ENCODE measurements at regions not wholly inside any gene's neighbourhood (a gene's known extent, or its start where the extent isn't known, plus 50 kb on each side); places are given as distances from the start of the nearest gene placed in this dataset.
A peak's percentile ranks its signal among the peaks of the same experiment; 100 is the strongest.

GRCh38 chr9:113781381-113781780 lies 94.7 kb upstream of the ZNF618 start:
- no peak for DNase-seq (ENCODE audit: low read depth in 2 of 3, low spot score in 2 of 3)

DNA sequence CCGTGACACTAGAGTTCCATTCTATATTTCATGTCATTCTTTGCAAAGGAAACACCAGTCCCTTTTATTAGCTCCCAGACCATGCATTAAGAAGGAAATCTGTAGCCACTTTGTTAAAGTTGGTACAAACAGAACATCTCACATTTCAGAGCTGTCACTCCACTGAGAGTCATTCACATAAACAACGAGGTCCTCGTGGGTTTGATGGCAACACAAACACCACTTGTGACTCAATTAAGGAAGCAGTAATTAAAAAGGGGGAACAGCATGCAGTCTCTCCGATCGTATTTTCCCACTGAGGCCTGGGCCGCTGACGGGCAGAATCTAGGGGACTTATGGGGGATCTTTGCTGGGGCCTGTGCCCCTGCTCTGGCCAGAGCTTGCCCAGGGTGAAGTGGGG lies 94.2 kb upstream of the ZNF618 start:
- no peak for DNase-seq (ENCODE audit: low read depth in 2 of 3, low spot score in 2 of 3)

DNA sequence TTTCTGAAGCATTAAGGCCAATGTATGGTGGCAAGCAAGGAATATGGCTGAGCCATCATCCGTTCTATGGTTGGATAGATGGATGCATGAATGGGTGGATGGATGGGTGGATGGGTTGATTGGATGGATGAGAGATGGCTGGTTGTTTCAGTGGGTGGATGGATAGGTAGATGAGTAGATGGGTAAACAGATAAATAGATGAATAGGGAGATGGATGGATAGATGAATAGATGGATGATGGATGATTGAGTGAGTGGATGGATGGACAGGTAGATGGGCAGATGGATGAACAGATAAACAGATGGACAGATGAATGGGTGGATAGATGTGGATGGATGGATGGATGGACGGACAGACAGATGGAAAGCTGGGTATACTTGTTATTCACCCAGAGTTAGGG lies 92.6 kb upstream of the ZNF618 start:
- no peak for DNase-seq (ENCODE audit: low read depth in 2 of 3, low spot score in 2 of 3)

- DNase-seq (ENCODE audit: low read depth in 2 of 3, low spot score in 2 of 3): no peak
Observed at GRCh38 chr9:113785334-113785733, 90.8 kb upstream of the ZNF618 start.

GRCh38 chr9:113786071-113786470 lies 90.0 kb upstream of the ZNF618 start:
- DNase-seq (ENCODE audit: low read depth in 2 of 3, low spot score in 2 of 3): no peak

DNA sequence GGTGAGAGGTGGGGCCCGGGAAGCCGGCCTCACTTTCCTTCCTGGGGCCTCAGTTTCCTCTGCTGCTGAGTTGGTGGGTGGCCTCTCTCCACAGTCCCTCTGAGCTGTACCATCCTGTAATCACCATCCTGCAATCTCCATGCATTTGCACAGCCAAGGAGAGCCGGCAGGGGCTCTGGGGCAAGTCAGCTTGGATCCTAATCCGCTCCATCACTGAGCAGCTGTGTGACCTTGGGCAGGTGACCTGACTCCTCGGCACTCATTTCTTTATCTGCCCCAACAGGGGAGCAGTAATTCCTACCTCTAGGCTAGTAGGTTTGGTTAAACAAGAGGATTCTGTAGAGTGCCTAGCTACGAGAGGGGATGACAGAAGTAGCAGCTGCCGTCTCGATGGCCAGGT lies 88.2 kb upstream of the ZNF618 start:
- DNase-seq (ENCODE audit: low read depth in 2 of 3, low spot score in 2 of 3): no peak

DNA sequence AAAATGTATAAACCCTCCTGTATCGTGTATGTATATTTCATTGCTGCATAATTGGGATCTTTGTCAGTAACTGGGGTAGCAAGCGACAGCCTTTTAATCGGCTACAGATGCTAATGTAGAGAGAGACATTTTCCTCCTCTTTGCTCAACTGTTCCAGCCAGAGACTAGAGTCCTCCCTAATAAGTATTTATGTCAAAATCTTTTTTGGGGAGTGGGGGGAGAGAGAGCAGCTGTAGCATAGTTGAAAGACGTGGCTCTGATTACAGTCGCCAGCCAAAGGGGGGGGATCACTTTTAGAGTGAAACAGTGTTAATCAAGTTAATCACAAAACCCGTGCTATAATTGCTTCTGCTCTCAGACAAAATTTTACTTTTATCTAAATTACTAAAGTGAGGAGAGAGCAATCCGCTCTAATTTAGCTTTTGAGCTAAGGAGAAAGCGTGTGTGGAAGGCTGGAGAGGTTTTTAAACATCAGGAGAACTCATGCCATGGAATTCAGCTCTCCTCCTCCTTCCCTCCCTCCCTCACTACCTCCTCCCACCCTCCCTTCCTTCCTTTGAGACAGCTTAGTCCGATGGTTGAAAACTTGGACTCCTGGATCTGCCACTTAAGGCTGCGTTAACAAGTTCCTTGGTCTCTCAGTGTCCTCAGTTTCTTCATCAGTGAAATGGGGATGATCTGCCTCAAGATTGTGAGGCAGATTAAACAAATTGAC lies 87.3 kb upstream of the ZNF618 start:
- DNase-seq (ENCODE audit: low read depth in 2 of 3, low spot score in 2 of 3): no peak

GRCh38 chr9:113790093-113790492 lies 86.0 kb upstream of the ZNF618 start:
- no peak for DNase-seq (ENCODE audit: low read depth in 2 of 3, low spot score in 2 of 3)

DNA sequence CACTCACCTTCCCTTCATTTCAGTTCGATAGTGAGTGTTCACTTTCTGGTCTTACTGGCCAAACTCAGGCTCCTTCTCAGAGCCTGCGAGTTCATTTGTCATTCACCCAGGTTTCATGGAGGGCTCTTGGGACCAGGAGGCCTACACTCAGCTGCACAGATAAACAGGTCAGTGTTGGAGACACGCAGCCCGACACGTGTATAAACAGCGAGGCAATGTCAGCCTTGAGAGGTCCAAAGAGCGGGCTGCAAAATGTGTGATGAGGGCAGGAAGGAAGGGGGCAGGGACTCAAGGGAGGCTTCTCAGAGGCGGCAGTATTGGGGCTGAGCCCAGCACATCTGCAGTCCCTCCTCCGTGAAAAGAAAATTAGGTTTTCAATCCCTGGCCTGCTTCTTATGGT lies 82.6 kb upstream of the ZNF618 start:
- DNase-seq (ENCODE audit: low read depth in 2 of 3, low spot score in 2 of 3): no peak

GRCh38 chr9:113794721-113795120 lies 81.4 kb upstream of the ZNF618 start:
- no peak for DNase-seq (ENCODE audit: low read depth in 2 of 3, low spot score in 2 of 3)

DNA sequence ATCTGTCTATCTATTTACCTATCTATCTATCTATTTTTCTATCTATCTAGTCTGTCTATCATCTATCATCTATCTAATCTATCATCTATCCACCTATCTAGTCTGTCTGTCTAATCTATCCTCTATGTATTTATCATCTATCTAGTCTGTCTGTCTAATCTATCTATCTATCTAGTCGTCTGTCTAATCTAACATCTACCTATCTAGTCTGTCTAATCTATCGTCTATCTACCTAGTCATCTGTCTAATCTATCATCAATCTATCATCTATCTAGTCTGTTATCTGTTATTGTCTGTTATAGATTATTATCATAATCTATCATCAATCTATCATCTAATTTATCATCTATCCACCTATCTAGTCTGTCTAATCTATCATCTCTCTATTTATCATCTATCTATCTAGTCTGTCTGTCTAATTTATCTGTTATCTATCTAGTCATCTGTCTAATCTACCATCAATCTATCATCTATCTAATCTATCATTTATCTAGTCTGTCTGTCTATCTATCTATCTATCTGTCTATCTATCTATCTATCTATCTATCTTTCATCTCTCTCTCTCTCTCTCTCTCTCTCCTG lies 80.2 kb upstream of the ZNF618 start:
- no peak for DNase-seq (ENCODE audit: low read depth in 2 of 3, low spot score in 2 of 3)

GRCh38 chr9:113796646-113797426 lies 79.3 kb upstream of the ZNF618 start:
- no peak for DNase-seq (ENCODE audit: low read depth in 2 of 3, low spot score in 2 of 3)

DNA sequence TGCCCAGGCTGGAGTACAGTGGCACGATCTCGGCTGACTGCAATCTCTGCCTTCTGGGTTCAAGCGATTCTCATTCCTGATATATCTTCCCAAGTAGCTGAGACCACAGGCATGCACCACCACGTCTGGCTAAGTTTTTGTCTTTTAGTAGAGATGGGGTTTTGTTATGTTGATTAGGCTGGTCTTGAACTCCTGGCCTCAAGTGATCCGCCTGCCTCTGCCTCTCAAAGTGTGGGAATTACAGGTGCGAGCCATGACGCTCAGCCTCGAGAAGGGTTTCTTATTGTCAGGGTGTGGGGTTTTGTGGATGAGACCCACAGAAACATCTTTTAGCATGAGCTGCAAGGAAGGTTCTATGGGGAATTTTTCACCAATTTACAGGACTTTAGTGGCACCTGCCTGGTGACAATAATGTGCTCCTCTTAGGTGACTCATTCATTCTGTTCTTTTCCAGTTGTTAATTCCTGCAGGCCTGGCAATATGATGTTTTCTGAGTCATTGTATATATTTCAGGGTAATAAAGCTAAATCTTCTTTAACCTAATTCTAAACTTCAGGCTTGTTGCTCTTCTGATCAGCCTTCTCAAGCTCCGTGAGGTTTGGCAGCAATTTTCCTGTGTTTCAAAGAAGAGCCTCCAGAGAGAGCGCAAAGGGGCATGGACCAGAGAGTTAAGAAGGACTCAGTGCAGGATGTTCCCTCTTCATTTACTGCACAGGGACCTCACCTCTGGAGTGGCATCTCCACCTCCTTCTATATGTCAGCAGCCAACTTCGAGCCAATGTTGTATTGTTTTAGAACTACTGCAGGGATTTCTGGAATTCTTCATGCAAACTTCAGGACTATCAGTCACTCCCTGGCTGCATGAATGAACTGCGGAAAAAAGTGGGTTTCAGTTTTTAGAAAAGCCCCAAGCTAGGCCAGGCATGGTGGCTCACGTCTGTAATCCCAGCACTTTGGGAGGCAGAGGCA lies 77.8 kb upstream of the ZNF618 start:
- DNase-seq (ENCODE audit: low read depth in 2 of 3, low spot score in 2 of 3): no peak

DNA sequence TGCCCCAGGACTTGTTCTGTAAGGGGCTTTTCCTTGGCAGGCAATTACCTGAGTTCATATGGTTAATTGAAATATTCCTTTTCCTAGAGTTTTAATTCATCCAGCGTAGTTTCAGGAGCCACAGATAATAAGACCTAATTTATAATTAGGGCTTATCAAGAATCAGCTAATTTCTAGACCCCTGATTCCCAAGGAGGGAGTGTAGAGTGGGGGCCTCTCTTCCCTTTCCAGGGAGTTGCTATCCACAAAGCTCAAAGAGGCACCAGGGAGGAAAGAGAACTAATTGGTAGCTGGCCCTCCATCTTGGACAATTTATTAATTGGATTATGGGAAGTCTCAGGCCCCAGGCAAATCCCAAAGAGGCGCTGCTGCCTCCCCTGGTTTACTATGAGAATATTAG lies 75.8 kb upstream of the ZNF618 start:
- DNase-seq (ENCODE audit: low read depth in 2 of 3, low spot score in 2 of 3): no peak

DNA sequence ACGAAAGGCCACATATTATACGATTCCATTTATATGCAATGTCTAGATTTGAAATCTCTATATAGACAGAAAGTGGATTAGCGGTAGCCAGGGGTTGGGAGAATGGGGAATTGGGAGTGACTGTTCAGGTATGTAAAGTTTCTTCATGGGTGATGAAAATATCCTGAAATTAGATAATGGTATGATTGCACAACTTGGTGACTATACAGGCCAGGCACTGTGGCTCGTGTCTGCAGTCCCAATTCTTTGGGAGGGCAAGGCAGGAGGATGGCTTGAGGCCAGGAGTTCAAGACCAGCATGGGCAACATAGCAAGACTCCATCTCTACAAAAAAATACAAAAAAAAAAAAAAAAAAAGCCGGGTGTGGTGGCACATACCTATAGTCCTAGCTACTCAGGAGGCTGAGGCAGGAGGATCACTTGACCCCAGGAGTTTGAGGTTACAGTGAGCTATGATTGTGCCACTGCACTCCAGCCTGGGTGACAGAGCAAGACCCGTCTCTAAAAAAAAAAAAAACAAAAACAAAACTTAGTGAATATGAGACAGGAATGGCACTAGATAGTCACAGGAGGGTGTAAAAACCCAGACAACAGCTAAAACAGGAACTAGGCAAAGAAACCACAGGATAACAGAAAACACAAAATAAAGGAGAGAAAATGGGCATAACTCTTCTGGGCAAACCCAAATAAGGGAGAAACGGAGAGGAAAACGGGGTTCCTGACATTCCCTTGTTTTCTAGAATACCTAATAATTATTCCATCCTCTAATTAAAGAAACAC lies 72.1 kb upstream of the ZNF618 start:
- DNase-seq (ENCODE audit: low read depth in 2 of 3, low spot score in 2 of 3): no peak

DNA sequence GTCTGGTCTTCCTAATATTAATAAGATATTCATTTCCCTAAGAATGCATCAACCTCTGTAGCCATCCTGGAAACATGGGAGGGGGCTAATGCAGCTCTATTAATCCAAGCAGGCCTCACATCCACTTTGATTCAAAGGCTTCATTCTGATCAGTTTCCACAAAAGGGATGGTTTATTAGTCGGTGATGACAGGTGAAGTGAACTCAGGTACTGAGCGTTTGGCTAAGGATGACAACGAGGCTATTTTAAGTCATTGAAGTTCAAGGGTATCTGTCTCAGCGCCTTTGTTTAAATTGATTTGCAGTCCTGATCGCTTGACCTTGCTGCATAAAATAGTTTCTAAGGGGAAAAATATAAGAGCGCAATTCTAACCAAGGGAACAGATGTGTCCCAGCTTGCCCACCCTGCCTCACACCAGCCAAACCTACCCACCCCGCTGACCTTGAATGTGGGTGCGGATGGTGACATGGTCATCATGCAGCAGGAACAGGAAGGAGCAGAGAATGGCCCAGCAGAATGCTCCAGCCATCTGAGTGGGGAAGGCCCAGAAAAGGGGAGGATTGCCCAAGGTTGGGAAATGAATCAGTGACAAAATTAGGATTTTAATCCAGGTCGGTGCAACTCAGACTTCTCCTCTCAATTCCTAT lies 70.5 kb upstream of the ZNF618 start:
- no peak for DNase-seq (ENCODE audit: low read depth in 2 of 3, low spot score in 2 of 3)

GRCh38 chr9:113807173-113808061 lies 68.7 kb upstream of the ZNF618 start:
- DNase-seq (ENCODE audit: low read depth in 2 of 3, low spot score in 2 of 3): peak in 1 of 3 experiments; percentile 9

DNA sequence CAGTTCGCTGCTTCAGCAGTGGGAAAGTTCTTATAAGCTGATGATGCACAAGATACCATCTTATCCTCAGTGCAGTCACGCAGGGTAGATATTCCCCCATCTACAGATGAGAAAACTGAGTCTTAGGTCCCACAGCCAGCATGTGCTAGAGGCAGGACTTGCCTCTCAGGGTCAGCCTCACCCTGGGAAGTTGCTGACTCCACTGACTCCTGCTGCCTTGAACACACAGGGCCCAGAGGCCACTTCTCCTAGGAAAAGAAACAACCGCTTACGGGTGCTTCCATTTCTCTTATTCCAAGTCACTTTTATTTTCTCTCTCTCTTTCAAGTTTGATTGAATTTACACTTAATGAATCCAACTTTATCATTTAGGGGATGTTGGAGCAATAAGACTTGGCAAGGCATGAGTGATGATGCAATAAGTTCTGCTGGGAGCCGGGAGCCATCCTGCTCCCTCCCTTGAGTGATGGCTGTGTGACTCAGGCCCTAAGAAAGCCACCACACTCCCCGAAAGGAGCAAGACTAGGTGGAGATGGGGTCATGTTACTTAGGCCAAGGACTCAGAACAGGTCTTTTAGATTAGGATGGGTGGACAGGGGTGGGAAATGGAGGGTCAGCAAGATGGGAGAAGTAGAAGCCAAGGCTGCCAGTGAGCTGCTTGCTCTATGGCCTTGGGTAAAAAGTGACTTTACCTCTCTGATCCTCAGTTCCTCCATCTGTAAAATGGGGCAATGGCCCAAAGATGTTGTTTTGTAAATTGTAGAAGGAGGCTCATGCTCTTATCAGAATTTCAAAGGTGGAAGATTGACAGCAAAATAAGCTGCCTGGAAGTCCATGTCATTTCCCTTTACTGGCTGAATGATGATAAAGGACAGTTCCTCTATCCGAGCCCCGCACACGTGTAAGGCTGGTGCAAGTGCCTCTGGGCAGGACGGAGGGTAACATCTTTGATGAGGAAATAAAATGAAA lies 67.4 kb upstream of the ZNF618 start:
- DNase-seq (ENCODE audit: low read depth in 2 of 3, low spot score in 2 of 3): no peak

Data from activated CD8-positive, alpha-beta memory T cell treated with anti-CD3 and anti-CD28 coated beads for 48 hours (primary cell).